Astrocyte of the cerebellum (primary cell): ENCODE measurements at regions not wholly inside any gene's neighbourhood (a gene's known extent, or its start where the extent isn't known, plus 50 kb on each side); places are given as distances from the start of the nearest gene placed in this dataset.

Experiments
- DNase-seq: peaks from one replicate; pipeline ENCODE4 v3.0.0-alpha.2; 2011; ENCODE audit warnings: low read depth
- H3K4me3 ChIP-seq: 2 replicates; pipeline ENCODE4 v1.5.1; 2011; ENCODE audit warnings: mild to moderate bottlenecking, low read depth, low read length, moderate library complexity
- in situ Hi-C: cut with HindIII; loops from 2 replicates; pipeline ENCODE4 v1.10.0; 2017; ENCODE audit warnings: low sequenced_read_pairs
- TF ChIP-seq, protein P1 (sequence below): IDR thresholded peaks from 2 replicates; pipeline ENCODE4 v1.5.1; 2012; ENCODE audit warnings: low read length, low read depth, moderate library complexity, mild to moderate bottlenecking; ENCODE audit errors: missing control alignments

DNA sequence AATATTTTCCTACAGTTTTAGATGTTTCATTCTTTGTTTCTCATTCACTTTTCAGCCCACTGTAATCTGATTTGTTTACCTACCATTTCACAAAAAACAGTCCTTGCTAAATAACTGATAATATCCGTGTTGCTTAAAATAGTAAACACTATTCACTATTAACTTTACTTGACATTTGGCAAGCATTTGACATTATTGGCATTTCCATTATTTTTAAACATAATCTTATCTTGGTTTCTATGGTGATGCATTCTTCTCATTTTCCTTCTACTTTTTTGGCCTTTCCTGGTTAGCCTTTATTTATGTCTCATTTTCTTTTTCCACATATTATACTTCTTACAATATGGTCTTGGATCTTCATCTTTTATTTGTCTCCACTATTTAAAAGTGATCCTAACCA lies 715.3 kb downstream of the DNAJB9 start:
- TF ChIP-seq, protein P1, sequence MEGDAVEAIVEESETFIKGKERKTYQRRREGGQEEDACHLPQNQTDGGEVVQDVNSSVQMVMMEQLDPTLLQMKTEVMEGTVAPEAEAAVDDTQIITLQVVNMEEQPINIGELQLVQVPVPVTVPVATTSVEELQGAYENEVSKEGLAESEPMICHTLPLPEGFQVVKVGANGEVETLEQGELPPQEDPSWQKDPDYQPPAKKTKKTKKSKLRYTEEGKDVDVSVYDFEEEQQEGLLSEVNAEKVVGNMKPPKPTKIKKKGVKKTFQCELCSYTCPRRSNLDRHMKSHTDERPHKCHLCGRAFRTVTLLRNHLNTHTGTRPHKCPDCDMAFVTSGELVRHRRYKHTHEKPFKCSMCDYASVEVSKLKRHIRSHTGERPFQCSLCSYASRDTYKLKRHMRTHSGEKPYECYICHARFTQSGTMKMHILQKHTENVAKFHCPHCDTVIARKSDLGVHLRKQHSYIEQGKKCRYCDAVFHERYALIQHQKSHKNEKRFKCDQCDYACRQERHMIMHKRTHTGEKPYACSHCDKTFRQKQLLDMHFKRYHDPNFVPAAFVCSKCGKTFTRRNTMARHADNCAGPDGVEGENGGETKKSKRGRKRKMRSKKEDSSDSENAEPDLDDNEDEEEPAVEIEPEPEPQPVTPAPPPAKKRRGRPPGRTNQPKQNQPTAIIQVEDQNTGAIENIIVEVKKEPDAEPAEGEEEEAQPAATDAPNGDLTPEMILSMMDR, result no peak
- no peak overlapping the region for H3K4me3 ChIP-seq
- in situ Hi-C loops, result no loop called here
- DNase-seq, result no peak

DNA sequence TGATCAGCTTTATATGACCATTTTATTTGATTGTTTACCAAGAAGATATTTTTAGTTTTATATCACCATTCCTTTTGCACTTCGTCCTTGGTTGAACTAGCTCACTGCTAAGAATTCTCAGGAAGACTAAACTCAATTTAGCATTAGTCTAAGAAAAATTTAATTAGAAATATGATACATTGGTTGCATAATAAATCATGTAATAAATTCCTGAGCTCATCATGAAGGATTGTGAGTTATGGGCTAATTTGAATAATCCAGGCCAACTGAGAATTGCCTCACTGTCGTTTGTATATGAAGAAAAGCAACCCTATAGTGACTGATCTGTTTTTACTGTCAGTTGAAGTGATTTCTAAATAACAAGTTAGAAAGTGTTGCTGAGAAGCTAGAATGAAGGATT lies 725.5 kb downstream of the DNAJB9 start:
- no peak overlapping the region for H3K4me3 ChIP-seq
- in situ Hi-C loops, result no loop called here
- TF ChIP-seq, protein P1, result no peak
- DNase-seq, result no peak

DNA sequence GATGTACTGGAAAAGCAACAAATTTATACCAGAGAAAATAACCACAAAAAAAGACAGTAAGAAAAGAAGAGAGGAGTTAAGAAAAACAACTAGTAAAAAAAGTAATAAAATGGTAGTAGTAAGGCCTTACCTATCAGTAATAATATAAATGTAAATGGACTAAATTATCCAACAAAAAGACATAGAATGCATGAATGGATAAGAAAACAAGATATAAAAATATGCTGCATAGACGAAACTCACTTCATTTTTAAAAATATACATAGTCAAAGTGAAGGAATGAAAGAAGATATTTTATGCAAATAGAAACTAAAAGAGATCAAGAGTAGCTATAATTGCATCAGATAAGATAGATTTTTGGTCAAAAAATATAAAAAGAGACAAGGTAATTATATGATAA lies 739.1 kb downstream of the DNAJB9 start:
- in situ Hi-C loops, result no loop called here
- TF ChIP-seq, protein P1, result no peak
- no peak for DNase-seq
- no peak overlapping the region for H3K4me3 ChIP-seq

DNA sequence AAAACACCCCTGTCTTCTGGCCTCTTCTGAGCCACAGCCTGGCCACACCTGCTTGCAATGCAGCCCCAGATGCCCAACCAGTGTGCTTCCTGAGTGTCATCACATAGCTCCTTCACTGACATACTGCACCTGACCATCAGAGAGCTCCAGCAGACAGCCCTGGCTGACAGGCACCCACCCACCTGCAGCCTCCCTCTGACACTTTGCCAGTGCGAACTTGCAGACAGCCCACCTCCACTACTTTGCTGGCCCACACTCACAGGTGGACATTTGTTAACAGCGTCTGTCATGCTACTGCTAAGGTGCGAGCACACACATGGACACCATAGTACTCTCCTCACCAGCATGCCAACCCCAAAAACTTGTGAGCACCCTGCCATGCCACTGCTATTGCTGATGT lies 740.1 kb downstream of the DNAJB9 start:
- TF ChIP-seq, protein P1, result no peak
- in situ Hi-C loops, result no loop called here
- no peak overlapping the region for H3K4me3 ChIP-seq
- DNase-seq, result no peak

DNA sequence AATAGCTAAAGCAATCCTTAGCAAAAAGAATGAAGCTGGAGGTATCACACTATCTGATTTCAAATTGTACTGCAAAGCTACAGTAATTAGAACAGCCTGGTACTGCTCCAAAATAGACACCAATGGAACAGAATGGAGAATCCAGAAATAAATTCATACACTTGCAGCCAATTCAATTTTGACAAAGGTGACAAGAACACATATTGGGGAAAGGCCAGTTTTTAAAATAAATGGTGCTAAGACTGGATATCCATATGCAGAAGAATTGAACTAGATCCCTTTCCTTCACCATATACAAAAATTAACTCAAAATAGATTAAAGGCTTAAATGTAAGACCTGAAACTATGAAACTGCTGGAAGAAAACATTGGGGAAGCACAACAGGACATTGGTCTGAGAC lies 748.5 kb downstream of the DNAJB9 start:
- TF ChIP-seq, protein P1, result no peak
- H3K4me3 ChIP-seq, result no peak overlapping the region
- in situ Hi-C loops, result no loop called here
- no peak for DNase-seq

DNA sequence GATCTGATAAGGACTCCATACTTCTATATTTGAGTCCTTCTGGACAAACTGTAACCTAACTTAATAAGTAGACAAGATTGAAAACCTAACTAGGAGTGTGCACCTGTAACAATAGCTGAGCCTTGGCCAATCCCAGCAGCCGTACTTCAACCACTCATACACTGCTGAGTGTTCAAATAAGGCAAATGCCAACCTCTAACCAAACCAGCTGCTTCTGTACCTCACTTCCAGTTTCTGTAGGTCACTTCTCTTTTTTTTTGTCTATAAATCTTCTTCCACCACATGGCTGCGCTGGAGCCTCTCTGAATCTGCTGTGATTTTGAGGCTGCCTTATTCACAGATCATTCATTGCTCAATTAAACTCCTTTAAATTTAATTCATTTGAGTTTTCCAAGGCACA lies 753.2 kb downstream of the DNAJB9 start:
- TF ChIP-seq, protein P1, result no peak
- no peak for DNase-seq
- in situ Hi-C loops, result no loop called here
- no peak overlapping the region for H3K4me3 ChIP-seq

DNA sequence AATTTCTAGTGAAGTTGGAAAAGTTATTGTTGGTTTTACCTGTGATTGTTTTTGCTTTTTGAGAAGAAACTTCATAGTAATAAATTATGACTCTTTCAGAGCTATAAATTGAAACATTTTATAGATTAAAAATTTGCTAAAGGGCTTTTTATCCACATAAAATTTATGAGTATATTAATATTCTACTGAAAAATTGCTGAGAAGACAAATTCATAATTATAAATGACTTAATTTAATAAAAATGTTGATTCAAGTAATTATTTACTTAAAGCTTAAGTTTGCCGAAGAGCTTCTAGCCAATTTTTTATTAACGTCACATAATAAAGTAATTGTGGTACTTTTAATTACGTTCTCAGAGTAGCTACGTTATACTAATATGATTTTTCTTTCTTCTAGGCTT lies 761.7 kb downstream of the DNAJB9 start:
- no peak overlapping the region for H3K4me3 ChIP-seq
- TF ChIP-seq, protein P1, result no peak
- in situ Hi-C loops, result loop anchor here (5.0 kb wide), 1 partner anchor 84 kb away; no protein-coding TSS in a partner anchor
- DNase-seq, result no peak
